ENCODE measurements at regions not wholly inside any gene's neighbourhood (a gene's known extent, or its start where the extent isn't known, plus 50 kb on each side); places are given as distances from the start of the nearest gene placed in this dataset.

- no peak for DNase-seq (ENCODE audit: low read depth, low spot score)
- H3K4me3 ChIP-seq (ENCODE audit: low read depth, low read length), result no peak overlapping the region
- TF ChIP-seq CTCF (IDR thresholded peaks at IDR 0.05; ENCODE audit: low read depth, low read length), result no peak
- in situ Hi-C loops (cut with HindIII; ENCODE audit: low sequenced_read_pairs), result no loop called here
Observed at GRCh38 chr15:70414626-70415025, 316.9 kb upstream of the TLE3 start.

GRCh38 chr15:70412794-70413193, 315.1 kb upstream of the TLE3 start:
- no peak for DNase-seq (ENCODE audit: low read depth, low spot score)

GRCh38 chr15:70411143-70411863, 313.6 kb upstream of the TLE3 start:
- no peak for DNase-seq (ENCODE audit: low read depth, low spot score)
- no peak overlapping the region for H3K4me3 ChIP-seq (ENCODE audit: low read depth, low read length)
- no peak for TF ChIP-seq CTCF (IDR thresholded peaks at IDR 0.05; ENCODE audit: low read depth, low read length)
- in situ Hi-C loops (cut with HindIII; ENCODE audit: low sequenced_read_pairs), result no loop called here

More at GRCh38 chr15:70412794-70413193, 315.1 kb upstream of the TLE3 start:
- in situ Hi-C loops (cut with HindIII; ENCODE audit: low sequenced_read_pairs), result no loop called here
- TF ChIP-seq CTCF (IDR thresholded peaks at IDR 0.05; ENCODE audit: low read depth, low read length), result no peak
- no peak overlapping the region for H3K4me3 ChIP-seq (ENCODE audit: low read depth, low read length)

- no peak for TF ChIP-seq CTCF (IDR thresholded peaks at IDR 0.05; ENCODE audit: low read depth, low read length)
- in situ Hi-C loops (cut with HindIII; ENCODE audit: low sequenced_read_pairs), result no loop called here
- DNase-seq (ENCODE audit: low read depth, low spot score), result no peak
- H3K4me3 ChIP-seq (ENCODE audit: low read depth, low read length), result no peak overlapping the region
Observed at GRCh38 chr15:70410371-70410985, 312.8 kb upstream of the TLE3 start.

- TF ChIP-seq CTCF (IDR thresholded peaks at IDR 0.05; ENCODE audit: low read depth, low read length), result no peak
- DNase-seq (ENCODE audit: low read depth, low spot score), result no peak
- no peak overlapping the region for H3K4me3 ChIP-seq (ENCODE audit: low read depth, low read length)
- in situ Hi-C loops (cut with HindIII; ENCODE audit: low sequenced_read_pairs), result no loop called here
Observed at GRCh38 chr15:70409388-70409787, 311.7 kb upstream of the TLE3 start.

- no peak for TF ChIP-seq CTCF (IDR thresholded peaks at IDR 0.05; ENCODE audit: low read depth, low read length)
- in situ Hi-C loops (cut with HindIII; ENCODE audit: low sequenced_read_pairs), result no loop called here
- DNase-seq (ENCODE audit: low read depth, low spot score), result no peak
- H3K4me3 ChIP-seq (ENCODE audit: low read depth, low read length), result no peak overlapping the region
Observed at GRCh38 chr15:70407955-70408354, 310.2 kb upstream of the TLE3 start.
